ENCODE measurements at regions not wholly inside any gene's neighbourhood (a gene's known extent, or its start where the extent isn't known, plus 50 kb on each side); places are given as distances from the start of the nearest gene placed in this dataset.

DNA sequence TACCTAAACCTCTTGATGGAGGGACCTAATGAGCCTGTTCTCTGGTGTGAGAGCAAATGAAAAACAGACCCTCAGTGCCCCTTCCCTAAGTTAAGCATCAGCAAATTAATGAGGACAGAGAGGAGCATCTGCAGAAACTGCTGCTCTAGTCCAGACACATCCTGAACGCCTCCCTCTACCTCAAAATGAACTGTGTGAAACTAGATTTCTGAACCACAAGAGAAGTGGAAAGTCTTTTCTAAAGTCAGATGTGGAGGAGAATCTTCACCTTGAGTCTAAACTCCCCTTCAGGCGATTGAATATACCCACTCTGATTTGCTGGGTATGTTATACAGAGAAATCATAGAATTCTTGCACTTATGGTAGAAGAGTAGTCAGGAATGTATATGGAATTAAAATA, 104.4 kb upstream of the AMZ2 start:
- H4K20me1 ChIP-seq (ENCODE audit: control insufficient read depth, extremely low read depth, insufficient read depth, low read length) = no peaks in the 10 kb centered on the region
- H3K27me3 ChIP-seq (ENCODE audit: control insufficient read depth, insufficient read depth, low read length) = no peaks in the 10 kb centered on the region
- no peaks in the 10 kb centered on the region for H3K36me3 ChIP-seq (ENCODE audit: control insufficient read depth, insufficient read depth, low read length)
- no peak for DNase-seq (ENCODE audit: low read depth in 2 of 2)
- H3K27ac ChIP-seq (ENCODE audit: insufficient read depth, low read length) = no peak overlapping the region
- no peak overlapping the region for H3K9ac ChIP-seq (ENCODE audit: insufficient read depth, low read length)
- H3K4me1 ChIP-seq (ENCODE audit: control insufficient read depth, extremely low read depth, insufficient read depth, low read length) = no peaks in the 10 kb centered on the region
- H2AFZ ChIP-seq (ENCODE audit: low read length) = no peak overlapping the region
- no peak overlapping the region for H3K4me2 ChIP-seq (ENCODE audit: extremely low read depth, insufficient read depth, low read length)
- H3K79me2 ChIP-seq (ENCODE audit: control insufficient read depth, insufficient read depth, low read length) = no peaks in the 10 kb centered on the region
- no peak overlapping the region for H3K4me3 ChIP-seq (replicated peaks in 1 of 4; ENCODE audit: control extremely low read depth in 1 of 4, insufficient read depth in 1 of 4, low read depth in 3 of 4, low read length in 4 of 4)
- no peak for TF ChIP-seq EZH2 (IDR thresholded peaks at IDR 0.05; ENCODE audit: low read length, missing control alignments)
- H3K9me3 ChIP-seq (ENCODE audit: control insufficient read depth, insufficient read depth, low read depth, low read length) = no peaks in the 10 kb centered on the region

GRCh38 chr17:68145088-68145487, 102.8 kb upstream of the AMZ2 start:
- Histone ChIP-seq H3K4me3 (replicated peaks in 1 of 4; ENCODE audit: control extremely low read depth in 1 of 4, insufficient read depth in 1 of 4, low read depth in 3 of 4, low read length in 4 of 4) (no peak overlapping the region), H3K9me3 (ENCODE audit: control insufficient read depth, insufficient read depth, low read depth, low read length) (no peaks in the 10 kb centered on the region), H3K4me2 (ENCODE audit: extremely low read depth, insufficient read depth, low read length) (no peak overlapping the region), H3K4me1 (ENCODE audit: control insufficient read depth, extremely low read depth, insufficient read depth, low read length) (no peaks in the 10 kb centered on the region), H3K27me3 (ENCODE audit: control insufficient read depth, insufficient read depth, low read length) (no peaks in the 10 kb centered on the region), H2AFZ (ENCODE audit: low read length) (no peak overlapping the region), H3K79me2 (ENCODE audit: control insufficient read depth, insufficient read depth, low read length) (no peaks in the 10 kb centered on the region), H3K36me3 (ENCODE audit: control insufficient read depth, insufficient read depth, low read length) (no peaks in the 10 kb centered on the region), H3K9ac (ENCODE audit: insufficient read depth, low read length) (no peak overlapping the region), H4K20me1 (ENCODE audit: control insufficient read depth, extremely low read depth, insufficient read depth, low read length) (no peaks in the 10 kb centered on the region), H3K27ac (ENCODE audit: insufficient read depth, low read length) (no peak overlapping the region)
- DNase-seq (ENCODE audit: low read depth in 2 of 2) = no peak
- TF ChIP-seq, protein P1, sequence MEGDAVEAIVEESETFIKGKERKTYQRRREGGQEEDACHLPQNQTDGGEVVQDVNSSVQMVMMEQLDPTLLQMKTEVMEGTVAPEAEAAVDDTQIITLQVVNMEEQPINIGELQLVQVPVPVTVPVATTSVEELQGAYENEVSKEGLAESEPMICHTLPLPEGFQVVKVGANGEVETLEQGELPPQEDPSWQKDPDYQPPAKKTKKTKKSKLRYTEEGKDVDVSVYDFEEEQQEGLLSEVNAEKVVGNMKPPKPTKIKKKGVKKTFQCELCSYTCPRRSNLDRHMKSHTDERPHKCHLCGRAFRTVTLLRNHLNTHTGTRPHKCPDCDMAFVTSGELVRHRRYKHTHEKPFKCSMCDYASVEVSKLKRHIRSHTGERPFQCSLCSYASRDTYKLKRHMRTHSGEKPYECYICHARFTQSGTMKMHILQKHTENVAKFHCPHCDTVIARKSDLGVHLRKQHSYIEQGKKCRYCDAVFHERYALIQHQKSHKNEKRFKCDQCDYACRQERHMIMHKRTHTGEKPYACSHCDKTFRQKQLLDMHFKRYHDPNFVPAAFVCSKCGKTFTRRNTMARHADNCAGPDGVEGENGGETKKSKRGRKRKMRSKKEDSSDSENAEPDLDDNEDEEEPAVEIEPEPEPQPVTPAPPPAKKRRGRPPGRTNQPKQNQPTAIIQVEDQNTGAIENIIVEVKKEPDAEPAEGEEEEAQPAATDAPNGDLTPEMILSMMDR (conservative IDR thresholded peaks at IDR 0.05 in 1 of 2, IDR thresholded peaks at IDR 0.05 in 1 of 2; ENCODE audit: low read depth in 1 of 2, low read length in 2 of 2) = no peak
- TF ChIP-seq EZH2 (IDR thresholded peaks at IDR 0.05; ENCODE audit: low read length, missing control alignments) = no peak

DNA sequence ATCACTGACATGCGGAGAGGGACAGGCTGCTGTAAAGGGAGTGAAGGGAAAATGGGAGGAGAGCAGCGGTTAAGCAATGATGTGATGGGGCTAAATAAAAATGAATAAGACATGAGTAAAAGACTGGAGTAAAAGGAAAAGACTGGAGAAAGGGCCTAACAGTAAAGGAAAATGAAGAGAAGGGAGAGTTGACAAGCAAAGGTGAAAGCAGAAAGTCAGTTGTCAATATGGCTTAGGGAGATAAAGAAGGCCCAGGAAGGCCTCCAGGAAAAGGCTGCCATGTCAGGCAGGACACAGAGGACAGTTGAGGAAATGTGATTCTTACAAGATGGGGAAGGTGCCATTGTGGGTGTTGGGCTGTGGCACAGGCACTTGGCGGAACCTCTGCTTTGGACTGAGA, 98.9 kb upstream of the AMZ2 start:
- Histone ChIP-seq H3K9me3 (ENCODE audit: control insufficient read depth, insufficient read depth, low read depth, low read length) (no peaks in the 10 kb centered on the region), H3K79me2 (ENCODE audit: control insufficient read depth, insufficient read depth, low read length) (no peaks in the 10 kb centered on the region), H3K27me3 (ENCODE audit: control insufficient read depth, insufficient read depth, low read length) (no peaks in the 10 kb centered on the region), H3K9ac (ENCODE audit: insufficient read depth, low read length) (no peak overlapping the region), H3K36me3 (ENCODE audit: control insufficient read depth, insufficient read depth, low read length) (no peaks in the 10 kb centered on the region), H3K4me3 (replicated peaks in 1 of 4; ENCODE audit: control extremely low read depth in 1 of 4, insufficient read depth in 1 of 4, low read depth in 3 of 4, low read length in 4 of 4) (no peak overlapping the region), H2AFZ (ENCODE audit: low read length) (no peak overlapping the region), H4K20me1 (ENCODE audit: control insufficient read depth, extremely low read depth, insufficient read depth, low read length) (no peaks in the 10 kb centered on the region), H3K4me2 (ENCODE audit: extremely low read depth, insufficient read depth, low read length) (no peak overlapping the region), H3K4me1 (ENCODE audit: control insufficient read depth, extremely low read depth, insufficient read depth, low read length) (no peaks in the 10 kb centered on the region), H3K27ac (ENCODE audit: insufficient read depth, low read length) (no peak overlapping the region)
- TF ChIP-seq, protein P1 (conservative IDR thresholded peaks at IDR 0.05 in 1 of 2, IDR thresholded peaks at IDR 0.05 in 1 of 2; ENCODE audit: low read depth in 1 of 2, low read length in 2 of 2) = no peak
- no peak for TF ChIP-seq EZH2 (IDR thresholded peaks at IDR 0.05; ENCODE audit: low read length, missing control alignments)
- DNase-seq (ENCODE audit: low read depth in 2 of 2) = no peak

All from fibroblast of lung (primary cell).